ENCODE measurements at regions not wholly inside any gene's neighbourhood (a gene's known extent, or its start where the extent isn't known, plus 50 kb on each side); places are given as distances from the start of the nearest gene placed in this dataset.
"Not testable (repeated sequence)": the region's sequence is repeated elsewhere in the genome, so short reads cannot be mapped to it uniquely, and the experiment has no call there.

GRCh38 chr7:6936626-6937025 is 110.6 kb upstream of the CCZ1B start:
- not testable (repeated sequence) for TF ChIP-seq CTCF (IDR thresholded peaks at IDR 0.05; ENCODE audit: insufficient read depth, low read depth, low read length); EZH2 (IDR thresholded peaks at IDR 0.05; ENCODE audit: insufficient read depth, low read length)

Data from astrocyte (in vitro differentiated cells and primary cell).